8988T (cell line): ENCODE measurements at regions not wholly inside any gene's neighbourhood (a gene's known extent, or its start where the extent isn't known, plus 50 kb on each side); places are given as distances from the start of the nearest gene placed in this dataset.
A peak's percentile ranks its signal among the peaks of the same experiment; 100 is the strongest.

Experiments used
- DNase-seq: peaks from one replicate; pipeline ENCODE4 v3.0.0; 2011

- no peak for DNase-seq
Measured at GRCh38 chr2:15766911-15767597, 173.3 kb upstream of the MYCN start.

GRCh38 chr2:15767679-15768078 is 172.7 kb upstream of the MYCN start:
- DNase-seq, result no peak

- DNase-seq, result no peak
Measured at GRCh38 chr2:15768142-15768541, 172.2 kb upstream of the MYCN start.

- DNase-seq, result no peak
Measured at GRCh38 chr2:15768615-15769014, 171.7 kb upstream of the MYCN start.

- no peak for DNase-seq
Measured at GRCh38 chr2:15769235-15769634, 171.1 kb upstream of the MYCN start.

- no peak for DNase-seq
Measured at GRCh38 chr2:15769676-15770547, 170.4 kb upstream of the MYCN start.

DNA sequence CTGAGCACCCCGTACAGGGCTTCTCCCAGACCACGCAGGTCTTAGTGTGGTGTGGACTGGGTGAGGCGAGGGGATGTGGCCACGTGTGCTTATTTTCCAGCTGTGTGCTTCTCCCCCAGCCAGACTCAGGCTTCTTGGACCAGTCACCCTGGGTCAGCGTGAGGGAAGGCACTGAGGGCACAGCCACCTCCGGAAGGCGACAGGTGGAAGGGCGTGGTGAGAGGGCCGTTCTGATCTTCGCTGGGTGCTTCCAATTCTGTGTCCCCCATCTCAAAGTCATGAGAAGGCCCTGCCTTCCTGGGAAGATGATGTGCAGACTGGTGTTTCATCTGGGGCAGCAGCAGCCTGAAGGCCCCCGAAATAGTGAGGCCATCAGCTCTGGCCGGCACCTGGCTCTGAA is 169.7 kb upstream of the MYCN start:
- no peak for DNase-seq

- DNase-seq, result no peak
Measured at GRCh38 chr2:15771124-15771523, 169.2 kb upstream of the MYCN start.

DNA sequence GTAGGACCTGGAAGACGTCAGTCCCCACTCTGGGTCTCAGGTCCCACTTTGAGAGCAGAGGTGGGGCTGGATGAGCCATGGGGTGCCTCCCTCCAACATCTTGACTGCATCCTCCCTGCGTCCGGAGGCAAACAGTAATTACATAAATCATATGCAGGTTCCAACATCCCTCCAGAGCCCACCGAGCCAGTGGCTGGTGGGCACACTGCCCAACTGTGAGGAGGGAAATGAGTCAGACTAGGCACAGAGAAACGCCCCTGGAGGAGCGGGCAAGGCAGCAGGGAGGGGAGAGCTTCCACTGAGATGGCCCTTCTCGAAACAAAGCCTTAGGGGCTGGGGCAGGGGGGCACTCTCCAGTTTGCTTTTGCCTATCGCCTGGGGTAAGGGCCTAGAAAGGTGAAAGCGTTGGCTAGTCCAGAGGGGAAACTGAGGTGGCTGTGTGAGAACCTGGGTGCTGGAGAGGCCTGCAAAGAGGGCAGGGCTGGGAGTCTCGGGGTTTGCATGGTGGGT is 168.2 kb upstream of the MYCN start:
- no peak for DNase-seq

DNA sequence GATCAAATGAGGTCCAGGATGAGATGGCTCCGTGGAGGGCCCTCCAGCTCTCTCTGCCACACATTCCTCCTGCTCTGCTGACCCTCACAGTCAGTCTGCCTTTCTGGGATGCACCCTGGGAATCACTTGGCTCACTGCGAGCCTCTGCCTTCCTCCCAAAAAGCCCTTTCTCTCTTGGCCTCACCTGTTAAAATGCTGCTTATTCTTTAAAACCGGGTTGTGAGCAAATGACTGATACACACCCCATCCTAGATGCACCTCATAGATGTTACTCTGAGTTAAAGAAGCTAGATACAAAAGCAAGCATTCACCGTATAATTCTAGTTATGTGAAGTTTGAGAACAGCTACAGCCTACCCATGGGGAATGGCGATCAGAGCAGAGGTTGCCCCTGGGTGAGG is 167.7 kb upstream of the MYCN start:
- DNase-seq, result no peak

DNA sequence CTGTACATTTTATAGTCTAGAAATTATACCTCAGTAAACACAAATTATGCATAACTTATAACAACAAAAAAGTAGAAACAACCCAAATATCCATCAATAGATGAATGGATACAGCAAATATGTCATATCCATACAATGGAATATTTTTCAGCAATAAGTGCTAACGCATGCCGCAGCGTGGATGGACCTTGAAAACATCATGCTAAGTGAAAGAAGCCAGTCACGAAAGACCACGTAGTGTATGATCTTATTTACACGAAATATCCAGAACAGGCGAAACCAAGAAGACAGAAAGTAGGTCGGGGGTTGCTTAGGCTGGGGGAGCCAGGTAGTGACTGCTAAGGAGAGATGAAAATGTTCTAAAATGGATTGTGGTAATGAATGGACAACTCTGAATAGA is 167.1 kb upstream of the MYCN start:
- DNase-seq, result no peak

GRCh38 chr2:15773846-15774245 is 166.5 kb upstream of the MYCN start:
- no peak for DNase-seq

DNA sequence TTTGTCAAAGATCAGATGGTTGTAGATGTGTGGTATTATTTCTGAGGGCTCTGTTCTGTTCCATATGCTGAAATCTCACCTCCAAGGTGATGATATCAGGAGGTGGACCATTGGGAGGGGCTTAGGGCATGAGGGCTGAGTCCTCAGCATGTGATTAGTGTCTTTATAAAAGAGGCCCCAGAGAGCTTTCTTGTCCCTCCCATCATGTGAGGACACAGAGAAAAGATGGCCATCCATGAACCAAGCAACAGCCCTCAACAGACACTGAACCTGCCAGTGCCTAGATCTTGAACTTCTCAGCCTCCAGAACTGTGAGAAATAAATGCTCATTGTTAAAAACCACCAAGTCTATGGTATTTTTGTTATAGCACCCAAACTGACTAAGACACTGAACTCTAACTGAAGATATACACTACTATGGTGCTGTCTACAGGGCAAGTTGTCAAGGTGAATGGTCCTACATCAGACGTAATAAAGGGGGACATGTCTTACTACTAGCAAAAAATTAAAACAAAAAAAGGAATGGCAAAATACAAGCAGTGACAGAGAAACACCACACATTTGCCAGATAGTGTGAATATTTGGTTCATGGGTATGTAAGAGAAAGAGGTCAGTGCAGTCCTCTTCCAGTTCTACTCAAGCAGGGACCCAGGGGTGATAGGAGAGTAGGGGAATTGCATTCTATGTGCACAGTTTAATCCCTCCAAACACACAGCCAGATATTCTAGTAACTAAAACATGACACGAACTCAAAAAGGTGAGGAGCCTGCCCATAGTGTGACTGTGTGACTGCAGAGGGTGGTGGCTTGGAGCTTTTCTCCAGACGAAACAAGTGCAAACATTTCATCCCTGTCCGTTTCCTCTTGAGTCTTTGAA is 164.4 kb upstream of the MYCN start:
- DNase-seq, result no peak

GRCh38 chr2:15776629-15776919 is 163.8 kb upstream of the MYCN start:
- DNase-seq, result no peak

- no peak for DNase-seq
Measured at GRCh38 chr2:15776992-15777702, 163.2 kb upstream of the MYCN start.

GRCh38 chr2:15777795-15778371 is 162.5 kb upstream of the MYCN start:
- no peak for DNase-seq

DNA sequence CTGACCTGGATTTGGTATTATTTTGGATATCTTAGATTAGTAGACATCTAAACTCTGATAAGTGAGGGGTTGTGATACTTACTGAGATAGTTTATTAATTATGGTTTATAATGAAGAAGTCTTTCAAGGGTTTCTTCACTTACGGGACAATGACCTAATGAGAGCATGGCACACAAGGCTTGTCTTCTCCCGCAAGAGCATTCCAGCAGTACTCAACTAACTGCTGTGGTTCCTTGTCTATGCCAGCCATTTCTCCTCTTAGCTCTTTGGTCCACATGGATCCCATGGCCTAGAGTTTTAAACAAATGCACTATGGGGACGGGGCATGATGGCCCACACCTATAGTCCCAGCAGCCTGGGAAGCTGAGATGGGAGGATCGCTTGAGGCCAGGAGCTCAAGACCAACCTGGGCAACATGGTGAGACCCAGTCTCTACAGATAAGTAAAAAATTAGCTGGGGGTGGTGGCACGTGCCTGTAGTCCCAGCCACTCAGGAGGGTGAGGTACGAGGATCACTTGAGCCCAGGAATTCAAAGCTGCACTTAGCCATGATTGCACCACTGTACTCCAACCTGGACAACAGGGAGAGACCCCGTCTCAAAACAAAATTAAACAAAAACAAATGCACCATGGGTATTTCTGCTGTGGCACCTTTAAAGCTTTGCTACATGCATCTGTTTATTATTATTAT is 161.7 kb upstream of the MYCN start:
- no peak for DNase-seq

DNA sequence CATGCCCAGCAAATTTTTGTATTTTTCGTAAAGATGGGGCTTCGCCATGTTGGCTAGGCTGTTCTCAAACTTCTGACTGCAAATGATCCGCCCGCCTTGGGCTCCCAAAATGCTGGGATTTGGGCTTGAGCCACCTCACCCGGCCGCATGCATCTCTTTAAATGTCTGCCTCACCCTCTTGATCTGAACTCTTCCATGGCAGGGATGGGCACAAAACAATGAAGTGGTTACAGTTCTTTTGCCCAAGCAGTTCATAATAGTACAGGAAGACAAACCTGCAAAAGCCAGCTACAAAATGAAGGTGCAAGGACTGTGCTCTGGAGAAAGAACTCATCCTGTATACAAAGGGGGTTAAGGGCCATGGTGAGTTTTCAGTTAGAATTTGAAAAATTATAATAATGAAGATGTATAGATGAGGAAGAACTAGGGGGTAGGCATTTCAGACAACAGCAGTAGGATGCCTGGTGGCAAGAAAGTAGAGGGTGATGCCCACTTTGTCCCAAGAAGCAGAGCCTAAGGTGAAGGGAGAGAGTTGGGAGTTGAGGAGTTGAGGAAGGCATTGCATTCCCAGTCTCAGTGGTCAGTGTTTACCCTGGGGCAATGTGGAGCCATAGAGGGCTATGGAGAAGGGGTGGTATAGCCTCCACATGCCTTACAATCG is 160.8 kb upstream of the MYCN start:
- DNase-seq, result no peak

DNA sequence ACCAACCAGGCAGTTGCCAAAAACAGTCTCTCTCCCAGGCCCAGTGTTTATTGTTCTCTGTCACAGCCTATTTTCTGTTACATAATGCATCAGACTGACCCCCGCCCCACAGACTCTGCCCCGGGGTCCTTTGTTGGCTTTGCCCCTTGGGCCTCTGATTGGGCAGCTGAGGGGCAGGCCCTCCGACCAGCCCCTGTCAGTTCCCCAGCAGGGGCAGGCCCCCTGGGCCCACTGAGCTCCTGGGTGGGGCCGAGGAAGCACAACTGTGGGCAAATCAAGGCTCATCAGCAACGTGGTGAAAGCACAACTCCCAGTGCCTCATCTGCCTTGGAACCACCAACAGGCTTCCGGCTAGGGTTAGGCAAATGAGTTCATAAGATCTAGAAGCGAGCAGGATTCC is 160.1 kb upstream of the MYCN start:
- DNase-seq, result no peak

DNA sequence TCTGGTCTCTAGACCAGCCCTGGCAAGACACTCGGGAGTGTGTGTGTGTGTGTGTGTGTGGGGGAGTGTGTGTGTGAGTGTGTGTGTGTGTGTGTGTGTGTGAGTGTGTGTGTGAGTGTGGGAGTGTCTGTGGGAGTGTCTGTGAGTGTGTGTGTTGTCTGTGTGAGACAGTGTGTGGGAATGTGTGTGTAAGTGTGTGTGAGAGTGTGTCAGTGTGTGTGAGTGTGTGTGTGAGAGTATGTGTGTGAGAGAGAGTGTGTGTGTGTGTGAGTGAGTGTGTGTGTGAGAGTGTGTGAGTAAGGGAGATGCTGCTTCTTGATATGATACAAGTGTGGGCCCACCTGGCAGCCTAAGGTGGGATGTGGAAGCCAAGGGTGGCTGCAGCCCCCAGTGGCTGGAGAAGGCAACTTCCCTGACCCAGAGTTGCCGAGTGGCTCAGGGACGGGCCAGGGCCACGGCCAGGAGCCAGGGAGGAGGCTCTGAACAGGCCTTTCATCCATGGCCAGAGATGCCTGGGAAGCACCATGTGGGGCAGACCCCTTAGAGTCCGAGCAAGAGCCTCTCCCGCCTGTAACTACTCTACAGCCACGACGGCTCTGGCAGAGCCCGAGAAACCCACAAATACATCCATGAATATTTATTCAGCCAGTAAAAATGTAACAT is 159.3 kb upstream of the MYCN start:
- DNase-seq, result peak; percentile 49
